Choroid plexus epithelial cell (primary cell): ENCODE measurements at regions not wholly inside any gene's neighbourhood (a gene's known extent, or its start where the extent isn't known, plus 50 kb on each side); places are given as distances from the start of the nearest gene placed in this dataset.

ENCODE experiments used
- DNase-seq: peaks from one replicate; pipeline ENCODE4 v3.0.0-alpha.2; 2010; ENCODE audit warnings: low read depth
- H3K4me3 ChIP-seq: 2 replicates; pipeline ENCODE4 v1.5.1; 2011; ENCODE audit warnings: low read depth, mild to moderate bottlenecking, control low read depth, low read length, moderate library complexity
- CTCF ChIP-seq: conservative IDR thresholded peaks from 2 replicates; pipeline ENCODE4 v1.5.1; 2011; ENCODE audit warnings: low read depth, mild to moderate bottlenecking, control low read depth, inconsistent platforms, low read length, moderate library complexity

- DNase-seq, result no peak
- TF ChIP-seq CTCF, result no peak
These were observed 95.5 kb upstream of the TMEM45B start for GRCh38 chr11:129720156-129720555.

GRCh38 chr11:129720994-129721393, 94.7 kb upstream of the TMEM45B start:
- no peak for DNase-seq
- no peak for TF ChIP-seq CTCF
- no peak overlapping the region for H3K4me3 ChIP-seq

More at GRCh38 chr11:129720156-129720555, 95.5 kb upstream of the TMEM45B start:
- no peak overlapping the region for H3K4me3 ChIP-seq

GRCh38 chr11:129721685-129722084, 94.0 kb upstream of the TMEM45B start:
- no peak for DNase-seq
- TF ChIP-seq CTCF, result no peak
- no peak overlapping the region for H3K4me3 ChIP-seq

GRCh38 chr11:129722529-129722928, 93.1 kb upstream of the TMEM45B start:
- no peak overlapping the region for H3K4me3 ChIP-seq
- no peak for TF ChIP-seq CTCF
- DNase-seq, result no peak

- TF ChIP-seq CTCF, result no peak
- DNase-seq, result no peak
- H3K4me3 ChIP-seq, result no peak overlapping the region
These were observed 92.4 kb upstream of the TMEM45B start for GRCh38 chr11:129723146-129723760.

GRCh38 chr11:129723761-129724162, 91.9 kb upstream of the TMEM45B start:
- no peak for TF ChIP-seq CTCF
- H3K4me3 ChIP-seq, result no peak overlapping the region
- no peak for DNase-seq

- DNase-seq, result no peak
- TF ChIP-seq CTCF, result no peak
- no peak overlapping the region for H3K4me3 ChIP-seq
These were observed 90.8 kb upstream of the TMEM45B start for GRCh38 chr11:129724866-129725265.
